Daoy (cell line): ENCODE measurements at regions not wholly inside any gene's neighbourhood (a gene's known extent, or its start where the extent isn't known, plus 50 kb on each side); places are given as distances from the start of the nearest gene placed in this dataset.

Experiments
- DNase-seq: peaks from one replicate; pipeline ENCODE4 v3.0.0-alpha.2; 2015; ENCODE audit warnings: low read depth

GRCh38 chr10:36236931-36237330, 594.8 kb upstream of the FZD8 start:
- DNase-seq = no peak

- DNase-seq = no peak
Measured at GRCh38 chr10:36236341-36236740, 594.2 kb upstream of the FZD8 start.

GRCh38 chr10:36232935-36233334, 590.8 kb upstream of the FZD8 start:
- no peak for DNase-seq

GRCh38 chr10:36224431-36224985, 582.4 kb upstream of the FZD8 start:
- DNase-seq = peak; percentile 30

GRCh38 chr10:36221101-36221500, 579.0 kb upstream of the FZD8 start:
- DNase-seq = no peak

- no peak for DNase-seq
Measured at GRCh38 chr10:36220151-36220550, 578.1 kb upstream of the FZD8 start.

GRCh38 chr10:36211856-36212255, 569.8 kb upstream of the FZD8 start:
- DNase-seq = no peak

GRCh38 chr10:36209480-36209879, 567.4 kb upstream of the FZD8 start:
- no peak for DNase-seq

GRCh38 chr10:36202881-36203280, 560.8 kb upstream of the FZD8 start:
- no peak for DNase-seq

GRCh38 chr10:36200577-36200976, 558.5 kb upstream of the FZD8 start:
- DNase-seq = no peak

- DNase-seq = no peak
Measured at GRCh38 chr10:36198322-36198721, 556.2 kb upstream of the FZD8 start.

GRCh38 chr10:36195364-36195763, 553.3 kb upstream of the FZD8 start:
- no peak for DNase-seq

- no peak for DNase-seq
Measured at GRCh38 chr10:36194276-36194675, 552.2 kb upstream of the FZD8 start.

- DNase-seq = no peak
Measured at GRCh38 chr10:36191009-36191408, 548.9 kb upstream of the FZD8 start.

GRCh38 chr10:36188461-36188860, 546.4 kb upstream of the FZD8 start:
- DNase-seq = no peak

GRCh38 chr10:36188080-36188453, 546.0 kb upstream of the FZD8 start:
- no peak for DNase-seq

- no peak for DNase-seq
Measured at GRCh38 chr10:36187380-36188079, 545.4 kb upstream of the FZD8 start.

GRCh38 chr10:36185097-36185496, 543.0 kb upstream of the FZD8 start:
- DNase-seq = no peak

- no peak for DNase-seq
Measured at GRCh38 chr10:36183726-36184125, 541.6 kb upstream of the FZD8 start.

- no peak for DNase-seq
Measured at GRCh38 chr10:36183056-36183455, 541.0 kb upstream of the FZD8 start.

- no peak for DNase-seq
Measured at GRCh38 chr10:36182606-36183005, 540.5 kb upstream of the FZD8 start.

GRCh38 chr10:36182179-36182566, 540.1 kb upstream of the FZD8 start:
- DNase-seq = no peak

GRCh38 chr10:36181426-36182178, 539.5 kb upstream of the FZD8 start:
- no peak for DNase-seq
